ENCODE measurements at regions not wholly inside any gene's neighbourhood (a gene's known extent, or its start where the extent isn't known, plus 50 kb on each side); places are given as distances from the start of the nearest gene placed in this dataset.

- TF ChIP-seq CTCF (optimal IDR thresholded peaks at IDR 0.05 in 1 of 3, IDR thresholded peaks at IDR 0.05 in 1 of 3, conservative IDR thresholded peaks at IDR 0.05 in 1 of 3; ENCODE audit: extremely low read depth in 1 of 3, insufficient read depth in 2 of 3, low read length in 3 of 3) (no peak), EZH2 (IDR thresholded peaks at IDR 0.05; ENCODE audit: low read length) (no peak)
Measured at GRCh38 chr5:87126869-87127268, 140.8 kb upstream of the RASA1 start.
